Transverse colon (tissue), 3 donors: ENCODE measurements at regions not wholly inside any gene's neighbourhood (a gene's known extent, or its start where the extent isn't known, plus 50 kb on each side); places are given as distances from the start of the nearest gene placed in this dataset.

Source experiments
- EP300 ChIP-seq: sonication (generic); formaldehyde crosslinking; IDR thresholded peaks from one replicate; pipeline ENCODE4 v1.6.1; 2017; ENCODE audit warnings: antibody characterized with exemption, low read depth
- POLR2AphosphoS5 ChIP-seq, 3 donors: sonication (generic); formaldehyde crosslinking; IDR thresholded peaks; one replicate each; pipeline ENCODE4 v1.6.1; 2016; ENCODE audit warnings: antibody characterized with exemption in 3 of 3

DNA sequence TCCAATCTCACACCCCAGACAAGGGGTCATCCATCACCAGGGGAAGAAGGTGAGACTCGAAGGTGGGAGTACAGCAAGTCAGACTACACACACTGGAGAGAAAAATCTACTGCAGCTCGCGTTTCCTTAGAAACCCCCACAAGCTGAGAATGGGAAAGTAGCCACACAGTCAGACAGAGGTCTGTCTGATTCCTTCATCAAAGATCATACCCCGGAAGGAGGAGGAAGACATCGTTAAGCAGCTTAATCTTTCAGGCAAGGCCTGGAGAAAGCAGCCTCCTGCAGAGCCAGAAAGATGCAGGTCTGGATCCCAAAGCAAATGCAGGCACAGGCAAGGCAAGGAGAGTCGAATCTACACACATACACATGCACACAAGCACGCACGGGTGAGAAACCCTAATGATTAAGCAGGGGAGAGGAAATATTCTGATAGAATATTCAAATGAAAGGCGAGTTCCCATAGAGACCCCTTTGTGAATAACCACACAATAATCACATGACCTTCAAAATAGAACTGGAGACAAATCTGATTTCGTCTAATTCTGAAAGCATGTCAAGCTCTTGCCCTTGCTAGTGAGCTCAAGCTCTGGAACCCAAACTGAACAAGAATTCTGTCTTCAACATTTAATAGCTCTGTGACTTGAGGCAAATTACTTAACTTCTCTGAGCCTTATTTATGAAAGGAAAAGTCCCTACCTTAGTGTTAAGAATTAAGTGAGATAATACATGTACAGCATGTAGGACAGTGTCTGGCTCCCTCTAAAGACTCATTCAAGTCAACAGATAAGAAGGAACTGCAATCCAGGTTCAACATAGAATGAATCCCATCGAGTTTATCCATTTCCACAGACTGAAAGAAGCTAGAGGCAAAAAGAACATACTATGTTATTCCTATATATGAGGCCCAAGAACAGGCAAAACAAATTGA is 387.8 kb downstream of the OMA1 start:
- TF ChIP-seq EP300 = no peak
- no peak for TF ChIP-seq POLR2AphosphoS5 (IDR thresholded peaks at IDR 0.05)
